Brain pericyte (primary cell): ENCODE measurements at regions not wholly inside any gene's neighbourhood (a gene's known extent, or its start where the extent isn't known, plus 50 kb on each side); places are given as distances from the start of the nearest gene placed in this dataset.
"Not testable (repeated sequence)": the region's sequence is repeated elsewhere in the genome, so short reads cannot be mapped to it uniquely, and the experiment has no call there.

Experiments used
- DNase-seq: peaks from one replicate; pipeline ENCODE4 v3.0.0-alpha.2; 2012; ENCODE audit warnings: low read depth, low spot score

DNA sequence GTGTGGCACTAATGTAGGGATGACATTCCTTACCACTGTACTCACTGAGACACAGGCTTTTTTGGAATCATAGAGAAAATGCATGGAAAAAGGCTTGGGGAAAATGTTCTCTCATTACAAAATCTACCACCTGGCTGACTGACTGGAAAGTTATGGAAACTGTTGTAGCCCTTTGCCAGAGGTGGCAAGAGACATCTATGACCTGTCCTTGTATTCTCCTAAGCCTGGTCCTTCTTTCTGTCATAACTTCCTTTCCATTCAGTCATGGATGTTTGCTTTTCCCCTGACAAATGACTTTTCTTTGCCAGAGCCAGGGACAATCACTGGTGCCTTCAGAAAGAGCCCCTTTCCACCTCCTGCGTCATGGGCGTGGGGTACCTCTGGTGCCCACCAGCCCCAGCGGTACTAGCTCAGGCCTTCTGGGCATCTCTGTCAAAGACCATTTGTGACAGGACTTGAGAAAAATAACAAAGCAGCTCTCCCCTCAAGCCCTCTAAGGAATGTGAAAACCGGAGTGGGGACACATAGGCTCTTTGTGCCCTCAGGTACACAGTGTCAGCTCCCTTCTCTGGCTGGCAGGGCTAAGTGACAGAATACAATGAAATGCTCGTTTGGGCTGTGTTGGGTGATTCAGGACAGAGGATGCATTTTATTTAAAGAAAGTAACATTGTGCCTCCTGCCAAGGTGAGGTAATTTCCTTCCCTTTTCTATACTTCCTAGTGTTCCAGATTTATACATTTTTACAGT, 381.1 kb upstream of the RASGRP1 start:
- DNase-seq = no peak

DNA sequence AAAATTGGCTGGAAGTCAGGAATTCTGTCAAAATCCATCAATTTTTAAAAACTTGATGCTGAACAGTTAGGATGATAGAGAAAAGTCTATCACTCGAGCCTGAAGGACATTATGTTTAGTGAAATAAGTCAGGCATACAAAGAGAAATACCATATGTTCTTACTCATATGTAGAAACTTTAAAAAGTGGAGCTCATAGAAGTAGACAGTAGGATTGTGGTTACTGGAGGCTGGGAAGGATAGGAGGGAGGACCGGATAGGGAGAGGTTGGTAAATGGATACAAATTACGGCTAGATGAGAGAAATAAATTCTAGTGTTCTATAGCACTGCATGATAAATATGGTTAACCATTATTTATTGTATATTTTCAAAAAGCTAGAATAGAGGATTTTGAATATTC, 389.5 kb upstream of the RASGRP1 start:
- no peak for DNase-seq

DNA sequence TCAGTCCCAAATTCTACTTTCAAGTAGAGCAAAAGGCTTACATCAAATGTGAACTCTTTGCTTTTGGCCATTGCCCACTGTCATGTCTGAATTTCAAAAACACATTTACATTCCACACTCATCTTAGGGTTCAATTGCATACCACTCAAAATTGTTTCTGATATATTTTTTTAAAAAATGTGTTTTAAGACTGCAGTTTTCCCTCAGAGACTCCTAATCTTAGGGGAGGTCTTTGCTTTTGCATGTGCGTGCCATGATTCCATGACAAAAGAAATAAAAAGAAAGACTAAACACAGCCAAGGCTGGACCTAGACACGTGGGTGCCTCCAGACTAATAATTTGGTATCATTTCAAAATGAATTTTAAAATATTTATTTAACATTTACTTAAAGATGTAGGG, 396.8 kb upstream of the RASGRP1 start:
- no peak for DNase-seq

DNA sequence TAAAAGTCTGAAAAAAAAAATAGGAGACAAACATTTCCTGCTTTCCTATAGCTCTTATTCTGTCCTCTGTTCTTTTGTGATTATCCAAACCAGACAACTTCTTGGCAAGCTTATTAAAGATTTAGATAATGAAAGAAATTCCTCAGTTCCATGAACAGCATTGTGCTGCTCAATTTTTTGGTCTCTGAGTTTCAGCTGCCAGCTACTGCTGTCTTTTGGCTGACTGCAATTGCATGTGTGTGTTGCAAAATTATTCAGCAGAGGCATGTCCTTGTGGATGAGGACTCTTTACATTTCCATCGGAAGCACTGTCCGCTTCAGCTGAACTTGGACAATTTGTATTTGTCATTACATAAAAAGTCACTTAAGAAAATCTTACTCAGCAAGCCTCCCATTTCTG, 397.3 kb upstream of the RASGRP1 start:
- no peak for DNase-seq

DNA sequence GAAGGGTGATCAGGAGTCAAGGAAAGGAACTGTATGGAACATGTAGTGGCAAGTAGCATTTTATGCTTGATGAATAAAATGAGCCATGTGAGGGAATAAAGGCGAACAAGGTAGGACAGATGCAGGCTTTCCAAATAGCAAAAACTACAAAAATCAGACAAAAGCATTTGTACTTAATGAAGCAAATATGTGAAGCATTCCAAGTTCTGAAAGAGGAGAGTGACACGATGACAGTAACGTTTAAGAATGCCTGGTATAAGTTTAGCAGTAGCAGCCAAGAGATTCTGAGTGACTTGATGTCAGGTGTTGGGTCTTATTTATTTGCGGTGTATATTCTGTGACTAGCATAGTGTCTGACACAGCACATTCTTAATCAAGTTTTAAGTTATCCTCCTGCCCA, 408.2 kb upstream of the RASGRP1 start:
- no peak for DNase-seq

DNA sequence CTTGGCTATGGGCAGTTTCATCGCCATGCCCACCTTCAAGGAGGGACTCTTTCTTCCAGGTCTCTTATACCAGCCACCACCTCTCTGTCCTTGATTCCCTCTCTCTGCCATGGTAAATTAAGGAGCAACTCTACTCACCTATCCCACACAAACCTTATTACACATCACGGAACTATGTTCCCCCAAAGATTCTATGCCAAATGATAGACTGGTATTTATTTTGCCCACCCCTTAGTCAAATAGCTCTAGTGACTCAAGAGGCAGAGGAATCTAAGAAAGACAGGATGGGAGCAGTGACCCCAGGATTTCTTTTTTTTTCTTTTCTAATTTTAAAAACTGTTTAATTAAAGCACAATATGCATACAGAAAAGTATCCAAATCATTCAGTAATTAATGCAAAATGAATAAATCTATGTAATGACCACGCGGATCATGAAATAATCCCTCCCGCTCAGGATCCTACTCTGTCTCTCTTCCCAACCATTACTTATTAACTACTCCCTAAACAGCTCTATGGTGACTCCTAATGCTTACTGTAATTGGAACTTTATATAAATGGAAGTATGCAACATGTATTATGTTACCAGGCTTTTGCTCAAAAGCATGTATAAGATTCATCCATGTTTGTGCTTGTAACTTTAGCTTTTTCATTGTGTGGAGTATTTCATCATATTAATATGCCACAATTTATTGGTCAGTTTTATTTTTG, 410.8 kb upstream of the RASGRP1 start:
- DNase-seq = no peak

DNA sequence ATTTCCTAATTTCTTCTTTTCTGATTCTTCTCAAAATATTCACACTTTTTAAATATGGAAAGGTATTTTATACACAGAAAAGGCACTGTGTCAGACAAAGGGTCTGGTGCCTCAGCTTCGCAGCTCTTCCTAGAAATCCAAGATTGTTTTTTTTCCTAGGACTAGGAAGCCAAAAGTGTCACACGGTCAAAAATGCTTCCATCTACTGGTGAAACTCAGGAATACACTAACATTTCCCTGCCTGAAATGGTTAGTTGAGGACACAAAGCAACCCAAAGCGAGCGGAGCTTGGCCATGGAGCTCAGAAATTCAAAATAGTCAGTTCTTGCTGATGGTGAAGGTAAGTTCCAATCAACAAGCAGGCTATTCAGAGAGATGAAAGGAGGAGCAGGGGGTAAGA, 426.5 kb upstream of the RASGRP1 start:
- DNase-seq = no peak

DNA sequence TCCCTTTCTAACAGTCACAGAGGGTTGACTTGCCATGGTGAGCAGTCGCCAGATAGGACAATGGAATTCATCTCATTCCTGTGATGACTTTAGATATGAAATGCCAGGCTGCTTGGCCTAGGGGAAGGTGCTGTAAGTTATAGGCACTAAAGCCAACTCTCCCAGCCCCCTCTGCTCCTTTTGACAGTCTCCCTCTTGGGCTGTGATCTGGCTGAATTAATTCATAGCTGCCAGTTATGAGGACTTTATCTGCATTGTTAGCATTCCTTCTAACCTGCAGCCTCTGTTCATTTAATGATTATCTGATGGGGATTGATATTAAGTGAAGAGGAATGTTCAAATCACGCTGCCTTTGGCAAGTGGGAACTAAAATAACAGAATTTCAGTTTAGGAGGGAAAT, 427.1 kb upstream of the RASGRP1 start:
- DNase-seq = no peak

DNA sequence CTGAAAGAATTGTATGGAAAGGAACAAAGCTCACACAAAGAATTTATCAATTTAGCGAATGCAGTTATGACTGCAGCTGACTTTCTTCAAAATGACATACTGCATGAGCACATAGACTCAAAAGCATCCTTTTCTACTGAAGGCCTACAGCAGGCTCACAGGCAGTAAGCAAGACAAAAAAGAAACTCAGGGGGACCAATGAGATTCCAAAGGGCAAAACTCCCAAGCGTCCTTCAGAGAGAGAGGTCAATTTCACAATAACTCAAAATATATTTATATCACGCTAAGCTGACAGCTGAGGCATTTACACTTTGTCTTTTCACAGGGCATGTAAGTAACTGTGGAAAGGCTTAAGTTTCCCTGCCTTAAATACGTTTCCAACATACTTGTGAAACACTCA, 427.9 kb upstream of the RASGRP1 start:
- no peak for DNase-seq

DNA sequence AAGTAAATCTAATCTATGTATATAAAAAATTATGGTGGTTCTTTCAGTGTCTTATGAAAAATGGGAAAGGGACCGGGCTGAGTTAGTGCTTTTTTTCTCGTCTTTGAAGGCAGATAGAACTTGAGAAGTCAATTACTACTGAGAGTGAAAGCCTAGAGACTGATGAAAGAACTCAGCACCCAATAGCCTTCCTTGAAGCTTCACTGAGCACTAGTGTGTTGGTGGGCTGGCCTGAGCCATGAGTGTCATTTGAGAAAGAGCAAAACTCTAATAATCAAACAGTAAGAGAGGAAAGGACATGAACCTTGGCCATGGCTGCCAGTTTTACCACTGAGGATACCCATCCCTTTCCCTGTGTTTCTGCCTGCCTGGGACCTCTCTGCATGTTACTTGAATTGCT, 428.3 kb upstream of the RASGRP1 start:
- DNase-seq = no peak

DNA sequence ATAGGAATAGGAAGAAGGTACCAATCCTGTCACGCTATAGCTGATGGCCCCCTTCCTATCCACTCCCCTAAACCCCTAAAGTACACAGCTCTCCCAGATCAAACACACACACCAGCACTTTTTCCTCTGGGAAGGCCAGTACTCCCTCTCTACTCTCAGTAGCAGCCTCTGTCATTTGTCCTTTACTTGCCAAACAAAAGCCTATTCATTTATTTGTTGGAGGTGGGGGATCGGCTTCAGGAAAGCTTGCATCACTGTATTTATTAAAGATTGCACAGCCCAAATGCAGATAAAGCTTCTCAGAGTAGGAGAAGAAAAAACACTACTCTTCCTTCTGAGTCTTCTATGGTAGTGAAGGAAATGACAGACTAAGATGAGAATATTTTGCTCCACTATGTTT, 429.7 kb upstream of the RASGRP1 start:
- DNase-seq = no peak

DNA sequence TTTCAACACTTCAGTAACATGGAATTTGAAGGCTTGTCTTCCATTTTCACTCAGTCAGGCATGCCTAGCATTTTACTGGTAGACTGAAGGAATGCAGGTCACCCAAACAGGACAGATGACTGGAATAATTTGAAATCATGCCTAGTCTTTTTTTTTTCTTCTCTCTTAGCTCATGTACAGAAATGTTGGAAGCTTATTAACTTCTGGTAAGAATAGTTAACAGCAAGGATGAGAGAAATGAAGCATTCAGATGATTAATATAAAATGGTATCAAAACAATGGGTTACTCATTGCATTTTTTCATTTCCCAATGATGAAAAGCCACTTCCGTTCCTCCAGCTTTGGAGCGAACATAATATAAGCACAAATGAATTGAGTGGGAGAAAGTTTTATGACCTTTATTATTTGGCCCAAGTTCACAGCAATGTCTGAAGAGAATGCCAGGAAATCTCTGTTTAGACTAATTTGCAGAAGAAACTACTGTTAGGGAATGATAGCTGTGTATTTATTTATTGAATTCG, 431.6 kb upstream of the RASGRP1 start:
- DNase-seq = no peak

DNA sequence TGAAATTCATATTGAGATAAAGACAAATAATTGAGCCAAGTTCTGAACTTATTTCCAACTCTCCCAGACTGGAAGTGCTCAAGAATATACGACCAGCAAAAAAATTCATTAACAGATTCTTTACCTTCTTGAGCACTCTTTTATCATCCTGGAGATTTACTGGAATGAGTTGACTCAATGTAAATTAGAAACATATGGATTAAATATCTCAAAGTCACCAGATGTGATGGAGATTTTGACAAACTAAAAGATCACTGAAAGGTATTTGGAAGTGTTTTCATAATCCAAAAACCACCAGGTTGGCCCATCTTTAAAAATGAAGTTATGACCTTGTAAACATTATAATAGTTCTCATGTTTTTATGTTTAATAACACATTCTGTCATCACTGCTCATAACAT, 433.2 kb upstream of the RASGRP1 start:
- no peak for DNase-seq

DNA sequence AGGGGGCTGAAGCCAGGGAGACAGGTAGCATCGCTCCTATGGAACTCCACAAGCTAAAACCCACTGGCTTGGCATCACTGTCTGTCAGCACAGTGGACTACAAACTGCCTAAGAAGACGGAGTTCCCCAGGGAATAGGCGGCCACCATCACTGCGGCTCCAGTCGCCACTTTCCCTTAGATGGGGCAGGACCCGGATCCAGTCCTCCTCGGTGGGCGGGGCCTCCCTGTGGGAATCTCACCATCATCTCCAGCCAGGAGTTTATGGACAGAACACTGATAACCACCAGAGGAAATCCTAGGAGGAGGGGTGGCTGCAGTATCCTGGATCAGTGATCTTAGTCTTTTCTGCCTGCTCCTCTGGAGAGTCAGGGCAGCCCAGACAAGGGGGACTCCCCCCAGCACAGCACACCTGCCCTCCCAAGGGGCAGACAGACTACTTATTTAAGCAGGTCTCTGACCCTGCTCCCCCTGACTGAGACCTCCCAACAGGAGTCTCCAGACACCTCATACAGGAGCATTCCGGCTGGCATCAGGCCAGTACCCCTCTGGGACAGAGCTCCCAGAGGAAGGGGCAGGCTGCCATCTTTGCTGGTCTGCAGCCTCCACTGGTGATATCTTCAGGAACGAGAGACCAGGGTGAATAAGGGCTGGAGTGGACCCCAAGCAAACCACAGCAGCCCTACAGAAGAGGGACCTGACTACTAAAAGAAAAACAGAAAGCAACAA, 435.6 kb upstream of the RASGRP1 start:
- DNase-seq = no peak

DNA sequence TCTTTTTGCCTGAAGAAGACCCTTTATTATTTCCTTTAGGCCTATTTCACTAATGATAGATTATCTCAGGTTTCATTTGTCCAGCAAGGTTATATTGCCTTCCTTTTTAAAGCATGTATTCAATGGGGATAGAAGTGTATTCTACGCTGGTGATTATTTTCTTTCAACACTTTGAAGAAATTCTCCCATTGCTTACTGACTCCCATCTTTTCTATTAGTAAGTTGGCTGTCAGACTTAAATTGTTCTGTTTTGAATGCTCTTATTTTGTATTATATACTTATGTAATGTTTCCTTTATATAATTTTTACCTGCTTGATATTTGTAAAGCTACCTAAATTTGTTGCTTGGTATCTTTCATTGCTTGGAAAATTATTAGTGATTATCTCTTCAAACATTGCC, 445.1 kb upstream of the RASGRP1 start:
- DNase-seq = no peak

DNA sequence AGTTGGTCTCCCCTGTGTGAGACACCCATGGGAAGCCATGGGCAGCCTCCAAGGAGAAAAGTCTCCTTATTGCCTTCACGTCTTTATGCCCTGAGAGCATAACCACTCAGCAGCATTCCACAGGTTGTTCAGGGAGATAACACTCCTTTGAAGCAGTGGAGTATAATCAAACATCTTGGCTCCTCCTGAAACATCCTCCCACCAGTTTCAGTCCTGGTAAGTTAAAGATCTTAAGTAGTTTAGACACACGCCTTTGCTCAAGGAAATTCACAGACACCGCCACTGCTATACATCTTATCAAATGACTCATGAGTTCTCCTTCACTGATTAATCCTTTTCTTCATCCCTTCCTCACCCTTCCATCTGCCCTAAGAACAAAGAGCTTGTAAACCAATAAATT, 446.5 kb upstream of the RASGRP1 start:
- DNase-seq = not testable (repeated sequence)

DNA sequence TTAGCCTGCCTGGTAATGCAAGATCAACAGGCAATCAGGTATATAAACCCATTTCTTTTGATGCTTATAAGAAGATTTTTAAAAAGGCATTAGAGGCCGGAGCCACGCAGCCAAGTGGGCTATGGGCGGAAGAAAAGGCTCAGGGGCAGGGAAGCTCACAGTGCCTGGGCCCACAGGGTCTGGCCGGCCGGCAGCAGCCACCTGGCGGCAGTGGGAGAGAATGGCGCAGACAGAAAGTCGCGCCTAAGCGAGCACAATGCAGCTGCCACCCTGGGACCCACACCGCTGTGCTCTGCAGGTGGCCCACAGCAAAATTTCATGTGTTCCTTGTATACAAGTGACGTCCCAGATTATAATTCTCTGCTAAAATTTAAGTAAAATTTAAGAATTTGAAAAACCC, 448.6 kb upstream of the RASGRP1 start:
- DNase-seq = no peak

DNA sequence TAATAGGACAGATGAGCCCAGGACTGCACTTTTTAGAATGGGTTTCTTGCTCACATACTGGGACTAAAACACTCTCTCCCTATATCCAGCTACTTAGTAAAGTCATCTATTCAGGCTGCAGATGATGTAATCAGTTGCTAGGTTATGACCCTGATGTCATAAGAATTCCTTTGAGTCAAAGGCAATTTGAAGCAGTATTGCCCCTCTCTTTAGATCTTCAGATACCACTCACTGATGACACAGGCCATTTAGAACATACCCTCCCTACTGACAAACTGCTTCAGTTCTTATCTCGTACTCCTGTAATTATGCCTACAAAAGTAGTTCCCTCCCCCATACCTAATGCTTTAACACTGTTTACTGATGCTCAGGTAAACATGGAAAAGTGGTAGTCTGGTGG, 450.1 kb upstream of the RASGRP1 start:
- DNase-seq = no peak

DNA sequence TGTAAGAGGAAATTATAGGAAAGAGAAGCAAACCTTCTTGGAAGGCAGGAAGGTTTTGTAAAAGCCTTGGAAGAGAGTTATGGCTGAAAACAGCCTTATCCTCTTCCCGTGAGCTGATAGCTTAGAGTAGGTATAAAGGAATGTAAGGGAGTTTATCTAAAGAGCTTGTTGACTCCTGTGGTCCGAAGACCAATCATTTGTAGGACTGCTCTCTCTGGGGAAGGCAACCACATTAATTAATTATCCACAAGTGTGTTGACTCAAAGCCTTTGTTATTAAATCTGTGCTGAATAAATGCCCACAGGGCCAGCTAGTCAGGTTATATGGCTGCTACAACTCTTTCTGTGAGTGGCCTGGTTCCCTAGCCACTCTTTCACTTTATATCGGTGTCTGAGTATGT, 452.1 kb upstream of the RASGRP1 start:
- DNase-seq = no peak

DNA sequence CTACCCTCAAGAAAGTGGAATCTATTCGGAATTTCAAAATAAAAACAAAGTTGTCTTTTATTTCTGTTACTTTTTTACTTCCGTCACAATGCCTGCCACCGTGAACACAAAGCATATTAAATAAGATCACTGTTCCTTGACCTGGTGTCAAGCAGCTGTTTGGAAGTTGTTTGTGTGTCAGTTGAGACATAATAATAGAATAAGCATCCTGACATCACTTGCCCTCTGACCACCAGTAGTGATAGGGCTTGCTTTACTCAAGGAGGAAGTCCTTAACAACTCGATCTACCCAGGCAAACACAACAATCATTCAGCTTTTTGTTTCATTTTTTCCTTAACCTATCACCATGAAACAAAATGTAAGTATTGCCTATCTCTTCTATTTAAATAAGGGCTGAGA, 454.4 kb upstream of the RASGRP1 start:
- no peak for DNase-seq

DNA sequence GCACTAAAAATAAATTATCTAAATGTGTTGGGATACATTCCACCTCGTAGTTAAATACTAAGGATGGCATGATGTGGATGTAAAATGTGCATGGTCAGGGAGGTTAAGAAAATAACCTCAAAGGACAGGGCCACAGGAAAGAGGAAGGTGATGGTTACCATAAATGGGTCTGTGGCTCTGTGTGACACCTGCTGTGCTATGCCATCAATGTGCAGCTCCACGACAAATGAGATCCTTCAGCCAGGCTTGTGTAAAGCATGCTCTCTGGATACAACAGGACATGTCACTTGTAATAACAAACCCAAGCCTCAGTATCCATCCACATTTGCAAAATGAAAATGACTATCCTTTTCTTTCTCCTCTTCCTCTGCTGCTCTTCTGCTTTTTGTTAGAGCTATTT, 456.7 kb upstream of the RASGRP1 start:
- DNase-seq = no peak

DNA sequence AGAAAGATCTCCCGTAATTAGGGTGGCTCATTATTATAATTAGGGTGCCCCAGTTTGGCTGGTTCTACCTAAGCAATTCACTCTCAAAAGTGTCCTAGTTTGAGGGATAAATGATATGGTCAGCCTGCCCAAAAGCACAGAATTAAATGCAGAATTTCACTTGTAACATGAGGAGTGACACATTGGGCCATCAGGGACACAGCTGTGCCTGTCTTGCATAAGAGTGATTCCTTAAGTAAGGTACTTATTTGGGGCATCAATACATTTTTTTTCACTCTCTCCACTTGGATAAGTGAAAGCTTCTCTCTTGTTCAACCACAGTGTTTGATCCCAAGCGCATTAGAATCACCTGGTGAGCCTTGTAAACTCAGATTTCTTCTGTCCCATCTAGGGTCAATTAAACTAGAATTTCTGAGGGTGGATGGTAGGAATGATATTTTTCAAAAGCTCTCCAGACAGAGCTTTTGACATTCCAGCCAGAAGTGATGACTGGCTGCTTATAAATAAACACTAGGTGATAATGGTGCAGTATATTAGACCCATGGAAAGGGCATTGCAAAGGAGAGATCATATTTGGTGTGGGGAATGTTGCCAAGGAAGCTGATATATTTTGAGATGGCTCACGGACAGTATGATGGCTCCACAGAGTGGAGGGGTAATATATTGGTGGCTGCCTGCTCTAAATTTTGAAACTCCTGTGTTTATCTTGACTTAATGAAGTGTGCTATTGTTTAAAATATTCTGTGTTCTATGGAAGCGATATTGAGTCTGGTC, 458.1 kb upstream of the RASGRP1 start:
- DNase-seq = no peak
